ENCODE measurements at regions not wholly inside any gene's neighbourhood (a gene's known extent, or its start where the extent isn't known, plus 50 kb on each side); places are given as distances from the start of the nearest gene placed in this dataset.

GRCh38 chr14:101188571-101188915 lies 285.0 kb upstream of the RTL1 start:
- Histone ChIP-seq H3K4me3 (ENCODE audit: low read length) (no peak overlapping the region), H3K9me3 (ENCODE audit: control insufficient read depth, low read length) (peaks cover 7% of the 10 kb centered on the region), H3K4me1 (ENCODE audit: control insufficient read depth, insufficient read depth, low read length) (no peaks in the 10 kb centered on the region), H3K9ac (ENCODE audit: low read length) (no peak overlapping the region), H3K27me3 (replicated peaks; ENCODE audit: control insufficient read depth, insufficient read depth, low read length) (peaks cover 34% of the 10 kb centered on the region), H3K36me3 (ENCODE audit: control insufficient read depth, insufficient read depth, low read length, severe bottlenecking) (no peaks in the 10 kb centered on the region)
- DNase-seq (ENCODE audit: low read depth) = no peak

- DNase-seq (ENCODE audit: low read depth) = no peak
- Histone ChIP-seq H3K9ac (ENCODE audit: low read length) (no peak overlapping the region), H3K4me3 (ENCODE audit: low read length) (no peak overlapping the region), H3K36me3 (ENCODE audit: control insufficient read depth, insufficient read depth, low read length, severe bottlenecking) (no peaks in the 10 kb centered on the region), H3K27me3 (replicated peaks; ENCODE audit: control insufficient read depth, insufficient read depth, low read length) (peaks cover 33% of the 10 kb centered on the region), H3K9me3 (ENCODE audit: control insufficient read depth, low read length) (peaks cover 7% of the 10 kb centered on the region), H3K4me1 (ENCODE audit: control insufficient read depth, insufficient read depth, low read length) (no peaks in the 10 kb centered on the region)
These were observed 285.7 kb upstream of the RTL1 start for GRCh38 chr14:101189266-101189665.

GRCh38 chr14:101189962-101190560 lies 286.5 kb upstream of the RTL1 start:
- H3K9ac ChIP-seq (ENCODE audit: low read length) = no peak overlapping the region
- no peaks in the 10 kb centered on the region for H3K36me3 ChIP-seq (ENCODE audit: control insufficient read depth, insufficient read depth, low read length, severe bottlenecking)
- H3K9me3 ChIP-seq (ENCODE audit: control insufficient read depth, low read length) = peaks cover 7% of the 10 kb centered on the region
- H3K27me3 ChIP-seq (replicated peaks; ENCODE audit: control insufficient read depth, insufficient read depth, low read length) = peaks cover 29% of the 10 kb centered on the region
- no peaks in the 10 kb centered on the region for H3K4me1 ChIP-seq (ENCODE audit: control insufficient read depth, insufficient read depth, low read length)
- no peak overlapping the region for H3K4me3 ChIP-seq (ENCODE audit: low read length)
- no peak for DNase-seq (ENCODE audit: low read depth)

GRCh38 chr14:101191101-101191720 lies 287.7 kb upstream of the RTL1 start:
- Histone ChIP-seq H3K4me3 (ENCODE audit: low read length) (no peak overlapping the region), H3K36me3 (ENCODE audit: control insufficient read depth, insufficient read depth, low read length, severe bottlenecking) (no peaks in the 10 kb centered on the region), H3K4me1 (ENCODE audit: control insufficient read depth, insufficient read depth, low read length) (no peaks in the 10 kb centered on the region), H3K9me3 (ENCODE audit: control insufficient read depth, low read length) (peaks cover 7% of the 10 kb centered on the region), H3K9ac (ENCODE audit: low read length) (no peak overlapping the region), H3K27me3 (replicated peaks; ENCODE audit: control insufficient read depth, insufficient read depth, low read length) (peaks cover 26% of the 10 kb centered on the region)
- no peak for DNase-seq (ENCODE audit: low read depth)

GRCh38 chr14:101191721-101192660 lies 288.5 kb upstream of the RTL1 start:
- Histone ChIP-seq H3K27me3 (replicated peaks; ENCODE audit: control insufficient read depth, insufficient read depth, low read length) (peaks cover 34% of the 10 kb centered on the region), H3K36me3 (ENCODE audit: control insufficient read depth, insufficient read depth, low read length, severe bottlenecking) (no peaks in the 10 kb centered on the region), H3K4me1 (ENCODE audit: control insufficient read depth, insufficient read depth, low read length) (no peaks in the 10 kb centered on the region), H3K4me3 (ENCODE audit: low read length) (no peak overlapping the region), H3K9me3 (ENCODE audit: control insufficient read depth, low read length) (peaks cover 7% of the 10 kb centered on the region), H3K9ac (ENCODE audit: low read length) (no peak overlapping the region)
- DNase-seq (ENCODE audit: low read depth) = no peak

GRCh38 chr14:101192661-101193000 lies 289.1 kb upstream of the RTL1 start:
- Histone ChIP-seq H3K36me3 (ENCODE audit: control insufficient read depth, insufficient read depth, low read length, severe bottlenecking) (no peaks in the 10 kb centered on the region), H3K27me3 (replicated peaks; ENCODE audit: control insufficient read depth, insufficient read depth, low read length) (peaks cover 34% of the 10 kb centered on the region), H3K4me3 (ENCODE audit: low read length) (no peak overlapping the region), H3K4me1 (ENCODE audit: control insufficient read depth, insufficient read depth, low read length) (no peaks in the 10 kb centered on the region), H3K9me3 (ENCODE audit: control insufficient read depth, low read length) (peaks cover 7% of the 10 kb centered on the region), H3K9ac (ENCODE audit: low read length) (no peak overlapping the region)
- DNase-seq (ENCODE audit: low read depth) = no peak

- Histone ChIP-seq H3K36me3 (ENCODE audit: control insufficient read depth, insufficient read depth, low read length, severe bottlenecking) (no peaks in the 10 kb centered on the region), H3K9ac (ENCODE audit: low read length) (no peak overlapping the region), H3K4me3 (ENCODE audit: low read length) (no peak overlapping the region), H3K27me3 (replicated peaks; ENCODE audit: control insufficient read depth, insufficient read depth, low read length) (peaks cover 37% of the 10 kb centered on the region), H3K9me3 (ENCODE audit: control insufficient read depth, low read length) (peaks cover 7% of the 10 kb centered on the region), H3K4me1 (ENCODE audit: control insufficient read depth, insufficient read depth, low read length) (no peaks in the 10 kb centered on the region)
- DNase-seq (ENCODE audit: low read depth) = no peak
These were observed 289.8 kb upstream of the RTL1 start for GRCh38 chr14:101193106-101193844.

GRCh38 chr14:101193845-101194372 lies 290.4 kb upstream of the RTL1 start:
- peaks cover 38% of the 10 kb centered on the region for H3K27me3 ChIP-seq (replicated peaks; ENCODE audit: control insufficient read depth, insufficient read depth, low read length)
- H3K9me3 ChIP-seq (ENCODE audit: control insufficient read depth, low read length) = peaks cover 7% of the 10 kb centered on the region
- H3K4me3 ChIP-seq (ENCODE audit: low read length) = no peak overlapping the region
- DNase-seq (ENCODE audit: low read depth) = no peak
- no peak overlapping the region for H3K9ac ChIP-seq (ENCODE audit: low read length)
- H3K36me3 ChIP-seq (ENCODE audit: control insufficient read depth, insufficient read depth, low read length, severe bottlenecking) = no peaks in the 10 kb centered on the region
- H3K4me1 ChIP-seq (ENCODE audit: control insufficient read depth, insufficient read depth, low read length) = no peaks in the 10 kb centered on the region

- Histone ChIP-seq H3K9ac (ENCODE audit: low read length) (no peak overlapping the region), H3K4me1 (ENCODE audit: control insufficient read depth, insufficient read depth, low read length) (no peaks in the 10 kb centered on the region), H3K4me3 (ENCODE audit: low read length) (no peak overlapping the region), H3K27me3 (replicated peaks; ENCODE audit: control insufficient read depth, insufficient read depth, low read length) (peaks cover 38% of the 10 kb centered on the region), H3K36me3 (ENCODE audit: control insufficient read depth, insufficient read depth, low read length, severe bottlenecking) (no peaks in the 10 kb centered on the region), H3K9me3 (ENCODE audit: control insufficient read depth, low read length) (peaks cover 6% of the 10 kb centered on the region)
- no peak for DNase-seq (ENCODE audit: low read depth)
These were observed 291.1 kb upstream of the RTL1 start for GRCh38 chr14:101194373-101195308.

GRCh38 chr14:101195309-101195901 lies 291.9 kb upstream of the RTL1 start:
- DNase-seq (ENCODE audit: low read depth) = no peak
- H3K9me3 ChIP-seq (ENCODE audit: control insufficient read depth, low read length) = no peaks in the 10 kb centered on the region

More at GRCh38 chr14:101195309-101195901, 291.9 kb upstream of the RTL1 start:
- Histone ChIP-seq H3K36me3 (ENCODE audit: control insufficient read depth, insufficient read depth, low read length, severe bottlenecking) (no peaks in the 10 kb centered on the region), H3K4me3 (ENCODE audit: low read length) (no peak overlapping the region), H3K9ac (ENCODE audit: low read length) (no peak overlapping the region), H3K27me3 (replicated peaks; ENCODE audit: control insufficient read depth, insufficient read depth, low read length) (peaks cover 35% of the 10 kb centered on the region), H3K4me1 (ENCODE audit: control insufficient read depth, insufficient read depth, low read length) (no peaks in the 10 kb centered on the region)

Measured in adipocyte (in vitro differentiated cells).